Stimulated activated naive CD8-positive, alpha-beta T cell treated with anti-CD3 and anti-CD28 coated beads, Interleukin-15, Interleukin-2, amounts not matched to agents 100 ng/mL and 50 ng/mL, for 24 hours (primary cell): ENCODE measurements at regions not wholly inside any gene's neighbourhood (a gene's known extent, or its start where the extent isn't known, plus 50 kb on each side); places are given as distances from the start of the nearest gene placed in this dataset.

Experiments
- H3K27ac Mint-ChIP-seq: one replicate; pipeline ENCODE4 v1.8.0; 2021; ENCODE audit warnings: mild to moderate bottlenecking, mixed read lengths
- H3K27me3 Mint-ChIP-seq: one replicate; pipeline ENCODE4 v1.8.0; 2021; ENCODE audit warnings: mixed read lengths
- H3K36me3 Mint-ChIP-seq: one replicate; pipeline ENCODE4 v1.8.0; 2021; ENCODE audit warnings: low read depth, mixed read lengths
- H3K4me1 Mint-ChIP-seq: one replicate; pipeline ENCODE4 v1.8.0; 2021; ENCODE audit warnings: low read depth, mixed read lengths
- H3K4me3 Mint-ChIP-seq: one replicate; pipeline ENCODE4 v1.8.0; 2021; ENCODE audit warnings: mild to moderate bottlenecking, mixed read lengths
- H3K9me3 Mint-ChIP-seq: one replicate; pipeline ENCODE4 v1.8.0; 2021; ENCODE audit warnings: mixed read lengths

DNA sequence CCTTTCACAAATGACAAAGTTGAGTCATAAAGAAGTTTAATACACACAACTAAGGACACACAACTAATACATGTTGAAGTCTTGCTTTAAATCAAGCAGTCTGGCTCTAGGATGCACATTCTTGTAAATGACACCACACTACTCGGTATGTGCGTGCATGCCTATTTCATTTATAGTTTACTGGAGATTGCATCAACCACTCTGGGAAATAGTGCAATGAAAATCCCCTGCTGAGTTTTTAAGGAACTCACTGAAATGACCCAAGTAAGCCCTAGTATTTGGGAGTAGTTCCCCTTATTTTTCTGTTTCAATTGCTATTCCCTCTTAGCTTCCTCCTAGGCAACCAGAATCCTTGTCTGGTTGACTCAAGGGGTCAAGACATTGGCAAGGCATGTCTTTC, 160.2 kb upstream of the LARGE1 start:
- no peaks in the 10 kb centered on the region for H3K27me3 Mint-ChIP-seq
- H3K4me3 Mint-ChIP-seq, result no peak overlapping the region
- no peaks in the 10 kb centered on the region for H3K36me3 Mint-ChIP-seq
- no peaks in the 10 kb centered on the region for H3K4me1 Mint-ChIP-seq
- no peak overlapping the region for H3K27ac Mint-ChIP-seq
- H3K9me3 Mint-ChIP-seq, result peaks cover 6% of the 10 kb centered on the region

DNA sequence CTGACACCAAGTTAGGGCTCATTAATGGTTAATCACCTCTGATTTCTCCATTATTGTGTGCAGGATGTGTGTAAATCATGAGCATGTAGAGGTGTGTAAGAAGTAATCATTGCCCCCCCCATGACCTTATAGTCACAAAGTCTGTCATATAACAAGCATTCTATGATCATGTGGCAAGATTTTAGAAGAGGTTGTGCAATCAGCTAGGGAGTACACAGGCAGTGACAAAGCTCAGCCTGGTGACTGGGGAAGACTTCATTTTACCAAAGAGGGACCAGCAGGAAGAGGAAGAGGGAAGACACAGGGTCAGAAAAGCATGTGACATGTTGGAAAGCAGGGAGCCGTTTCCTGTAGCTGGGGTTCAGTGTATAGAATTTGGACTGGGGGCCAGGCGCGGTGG, 176.5 kb upstream of the LARGE1 start:
- H3K36me3 Mint-ChIP-seq, result no peaks in the 10 kb centered on the region
- H3K27ac Mint-ChIP-seq, result no peak overlapping the region
- H3K4me1 Mint-ChIP-seq, result no peaks in the 10 kb centered on the region
- peaks cover 17% of the 10 kb centered on the region for H3K9me3 Mint-ChIP-seq
- H3K27me3 Mint-ChIP-seq, result peaks cover 3% of the 10 kb centered on the region
- no peak overlapping the region for H3K4me3 Mint-ChIP-seq

DNA sequence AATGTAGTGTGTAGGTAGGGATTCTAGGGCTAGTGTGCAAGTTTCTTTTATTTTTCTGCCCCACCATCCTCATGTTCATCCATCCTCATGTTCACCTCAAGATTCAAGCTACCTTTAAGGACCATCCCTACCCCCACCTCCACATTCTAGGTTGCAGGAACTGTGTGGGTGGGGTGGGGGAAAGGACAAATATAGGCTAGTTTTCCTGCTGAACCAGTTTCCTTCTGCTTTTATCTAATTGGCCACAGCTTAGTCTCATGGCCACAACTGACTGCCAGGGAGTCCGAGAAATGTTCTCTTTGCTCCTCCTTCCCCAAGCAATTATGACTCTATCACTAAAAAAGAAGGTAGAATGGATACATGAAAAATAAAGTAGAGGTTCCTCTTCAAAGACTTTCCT, 179.0 kb upstream of the LARGE1 start:
- H3K4me1 Mint-ChIP-seq, result no peaks in the 10 kb centered on the region
- H3K4me3 Mint-ChIP-seq, result no peak overlapping the region
- H3K9me3 Mint-ChIP-seq, result peaks cover 17% of the 10 kb centered on the region
- H3K36me3 Mint-ChIP-seq, result no peaks in the 10 kb centered on the region
- H3K27ac Mint-ChIP-seq, result no peak overlapping the region
- H3K27me3 Mint-ChIP-seq, result peaks cover 3% of the 10 kb centered on the region

DNA sequence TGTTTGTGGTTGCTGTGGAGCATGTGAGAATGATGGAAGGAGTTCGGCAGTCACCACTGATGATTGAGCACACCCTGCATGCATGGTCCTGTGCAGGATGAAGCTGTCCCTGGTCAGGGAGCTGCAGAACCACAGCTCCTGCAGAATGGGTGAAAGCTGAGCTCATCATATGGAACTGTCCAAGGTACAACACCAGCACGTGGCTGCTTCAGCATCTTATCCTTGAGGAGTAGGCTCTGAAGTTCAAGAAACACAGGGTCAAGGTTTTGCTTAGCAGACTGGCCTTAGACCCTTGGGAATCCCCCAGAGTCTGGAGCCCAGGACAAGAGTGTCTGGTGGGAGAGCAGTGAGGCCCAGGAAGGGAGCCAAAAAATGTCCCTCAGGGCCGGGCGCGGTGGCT, 182.4 kb upstream of the LARGE1 start:
- Mint-ChIP-seq H3K27ac (no peak overlapping the region), H3K27me3 (peaks cover 15% of the 10 kb centered on the region), H3K4me1 (no peaks in the 10 kb centered on the region), H3K36me3 (no peaks in the 10 kb centered on the region), H3K4me3 (no peak overlapping the region), H3K9me3 (peaks cover 12% of the 10 kb centered on the region)

DNA sequence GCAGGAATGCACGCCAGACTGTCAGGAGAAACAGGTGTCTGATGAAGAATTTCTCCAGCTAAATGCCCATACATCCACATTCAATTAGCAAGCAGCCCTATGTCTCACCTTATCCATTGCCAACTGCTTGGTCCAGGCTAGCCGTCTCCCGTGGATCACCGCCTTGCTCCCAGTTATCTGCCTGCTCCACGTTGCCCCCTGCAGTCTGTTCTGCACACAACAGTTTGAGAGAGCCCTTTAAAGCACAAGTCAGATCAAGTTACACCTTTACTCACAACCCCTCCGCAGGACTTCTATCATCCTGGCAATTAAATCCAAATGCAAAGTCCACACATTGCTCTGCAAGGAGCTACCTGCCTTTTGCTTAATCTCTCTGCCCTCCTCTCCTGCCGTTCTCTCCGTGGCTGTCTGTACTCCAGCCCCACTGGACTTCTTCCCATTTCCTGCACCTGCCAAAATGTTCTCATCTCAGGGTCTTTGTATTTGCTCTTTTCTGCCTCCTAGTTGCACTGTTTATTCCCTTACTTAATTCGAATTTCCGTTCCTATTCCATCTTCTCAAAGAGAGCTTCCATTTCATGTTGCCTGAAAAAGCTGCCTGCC, 185.3 kb upstream of the LARGE1 start:
- peaks cover 5% of the 10 kb centered on the region for H3K9me3 Mint-ChIP-seq

DNA sequence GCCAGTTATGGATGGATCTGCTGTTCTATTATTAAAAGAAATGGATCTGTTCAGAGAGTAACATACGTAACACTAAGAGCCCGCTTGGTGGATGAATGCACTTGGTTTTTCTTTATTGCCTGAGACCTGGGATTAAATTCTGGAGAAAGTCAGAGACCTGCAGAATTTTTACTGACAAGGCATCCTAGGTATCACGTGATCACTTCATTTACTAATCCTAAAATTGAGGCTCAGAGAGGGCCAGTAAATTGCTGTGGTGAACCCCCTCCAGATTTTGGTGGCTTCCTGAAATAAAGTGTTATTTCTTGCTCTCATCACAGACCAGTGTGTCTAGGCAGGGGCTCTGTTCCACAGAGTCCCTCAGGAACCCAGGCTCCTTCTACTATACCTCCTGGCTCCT, 187.9 kb upstream of the LARGE1 start:
- no peaks in the 10 kb centered on the region for H3K36me3 Mint-ChIP-seq

More for the DNA sequence above, 185.3 kb upstream of the LARGE1 start:
- Mint-ChIP-seq H3K27ac (no peak overlapping the region), H3K27me3 (peaks cover 15% of the 10 kb centered on the region), H3K4me3 (no peak overlapping the region), H3K4me1 (no peaks in the 10 kb centered on the region), H3K36me3 (no peaks in the 10 kb centered on the region)

GRCh38 chr22:34111210-34111824, 191.0 kb upstream of the LARGE1 start:
- H3K27ac Mint-ChIP-seq, result no peak overlapping the region
- no peaks in the 10 kb centered on the region for H3K4me1 Mint-ChIP-seq
- H3K36me3 Mint-ChIP-seq, result no peaks in the 10 kb centered on the region
- peaks cover 5% of the 10 kb centered on the region for H3K9me3 Mint-ChIP-seq
- H3K27me3 Mint-ChIP-seq, result peaks cover 4% of the 10 kb centered on the region
- H3K4me3 Mint-ChIP-seq, result no peak overlapping the region

More for the DNA sequence above, 187.9 kb upstream of the LARGE1 start:
- Mint-ChIP-seq H3K4me1 (no peaks in the 10 kb centered on the region), H3K27ac (no peak overlapping the region), H3K4me3 (no peak overlapping the region), H3K9me3 (peaks cover 5% of the 10 kb centered on the region), H3K27me3 (peaks cover 11% of the 10 kb centered on the region)

- H3K4me1 Mint-ChIP-seq, result no peaks in the 10 kb centered on the region
- H3K4me3 Mint-ChIP-seq, result no peak overlapping the region
- no peaks in the 10 kb centered on the region for H3K9me3 Mint-ChIP-seq
- no peak overlapping the region for H3K27ac Mint-ChIP-seq
- H3K36me3 Mint-ChIP-seq, result no peaks in the 10 kb centered on the region
- H3K27me3 Mint-ChIP-seq, result no peaks in the 10 kb centered on the region
Measured at GRCh38 chr22:34113381-34113780, 193.1 kb upstream of the LARGE1 start.

- Mint-ChIP-seq H3K27ac (no peak overlapping the region), H3K4me3 (no peak overlapping the region), H3K9me3 (no peaks in the 10 kb centered on the region), H3K27me3 (no peaks in the 10 kb centered on the region), H3K4me1 (no peaks in the 10 kb centered on the region), H3K36me3 (no peaks in the 10 kb centered on the region)
Measured at GRCh38 chr22:34114406-34114805, 194.1 kb upstream of the LARGE1 start.

DNA sequence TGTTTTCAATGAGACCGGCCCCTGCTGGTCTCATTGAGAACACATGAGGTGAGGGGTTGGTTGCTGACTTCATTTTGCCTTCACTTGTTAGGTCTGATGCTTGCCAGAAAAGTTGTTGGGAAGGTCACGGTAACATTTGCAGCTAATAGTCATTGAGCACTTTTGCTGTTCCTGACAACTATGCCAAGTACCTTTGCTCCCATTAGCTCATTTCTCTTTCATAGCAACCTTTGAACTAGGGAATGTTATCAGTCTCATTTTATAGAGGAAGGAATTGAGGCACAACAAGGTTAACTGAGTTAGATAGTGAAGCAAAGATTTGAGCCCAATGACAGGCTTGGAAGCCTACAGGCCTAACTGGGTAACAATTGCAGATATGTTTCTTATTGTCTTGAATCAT, 195.4 kb upstream of the LARGE1 start:
- no peaks in the 10 kb centered on the region for H3K27me3 Mint-ChIP-seq
- H3K27ac Mint-ChIP-seq, result no peak overlapping the region
- H3K4me3 Mint-ChIP-seq, result no peak overlapping the region
- H3K4me1 Mint-ChIP-seq, result no peaks in the 10 kb centered on the region
- H3K36me3 Mint-ChIP-seq, result no peaks in the 10 kb centered on the region
- H3K9me3 Mint-ChIP-seq, result no peaks in the 10 kb centered on the region

DNA sequence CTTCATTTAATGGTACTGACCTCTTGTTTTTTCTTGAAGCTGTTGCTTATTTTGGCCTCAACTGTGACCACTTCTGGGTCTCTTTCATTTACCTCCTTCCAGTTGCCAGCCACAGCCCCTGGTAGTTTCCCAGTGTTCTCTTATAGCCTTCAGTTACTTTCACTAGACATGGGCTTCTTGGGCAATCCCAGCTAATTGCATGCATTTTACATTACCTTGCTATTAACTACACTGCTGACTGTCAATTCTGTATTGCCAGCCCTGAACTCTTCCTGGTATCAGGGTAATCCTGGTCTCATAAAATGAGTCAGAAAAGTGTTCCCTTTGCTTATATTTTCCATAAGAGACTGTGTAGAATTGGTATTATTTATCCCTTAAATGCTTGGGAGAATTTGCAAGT, 195.8 kb upstream of the LARGE1 start:
- Mint-ChIP-seq H3K36me3 (no peaks in the 10 kb centered on the region), H3K4me1 (no peaks in the 10 kb centered on the region), H3K9me3 (no peaks in the 10 kb centered on the region), H3K4me3 (no peak overlapping the region), H3K27ac (no peak overlapping the region), H3K27me3 (no peaks in the 10 kb centered on the region)

- Mint-ChIP-seq H3K36me3 (no peaks in the 10 kb centered on the region), H3K4me1 (no peaks in the 10 kb centered on the region), H3K9me3 (no peaks in the 10 kb centered on the region), H3K27me3 (peaks cover 4% of the 10 kb centered on the region), H3K27ac (no peak overlapping the region), H3K4me3 (no peak overlapping the region)
Measured at GRCh38 chr22:34122042-34122441, 201.8 kb upstream of the LARGE1 start.

DNA sequence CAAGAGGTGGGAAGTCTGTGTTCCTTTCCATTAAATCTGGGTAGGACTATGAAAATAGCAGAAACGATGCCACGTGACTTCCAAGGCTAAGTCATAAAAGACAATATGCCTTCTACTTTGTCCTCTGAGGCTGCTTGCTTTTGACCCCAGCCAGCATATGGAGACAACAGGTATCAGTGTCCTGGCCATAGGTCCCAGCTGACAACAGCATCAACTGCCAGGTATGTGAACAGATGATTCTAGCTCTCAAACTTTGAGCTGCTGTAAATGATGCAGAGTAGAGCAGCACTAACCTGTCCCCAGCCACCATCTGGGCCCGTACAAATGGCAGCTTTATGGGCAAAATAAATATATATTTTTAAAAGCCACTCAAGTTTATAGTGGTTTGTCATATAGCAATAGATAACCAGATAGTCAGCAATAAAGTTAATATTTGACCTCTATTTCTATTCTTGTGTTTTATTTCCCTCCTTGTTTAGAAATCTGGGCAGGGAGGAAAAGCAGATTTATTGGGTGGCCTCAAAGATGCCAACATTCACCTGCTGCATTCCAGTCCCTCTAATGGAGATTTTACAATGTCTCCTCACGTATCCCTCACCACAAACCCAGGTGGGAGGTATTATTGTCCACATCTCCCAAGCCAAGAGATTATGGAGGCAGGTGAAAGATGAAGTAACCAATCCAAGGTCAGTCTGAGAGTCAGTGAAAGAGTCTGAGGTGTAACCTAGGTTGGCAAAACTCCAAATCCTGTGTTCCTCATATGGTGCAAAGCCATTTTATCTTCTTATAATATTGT, 209.6 kb upstream of the LARGE1 start:
- H3K27me3 Mint-ChIP-seq, result no peaks in the 10 kb centered on the region
- no peak overlapping the region for H3K4me3 Mint-ChIP-seq
- no peaks in the 10 kb centered on the region for H3K9me3 Mint-ChIP-seq
- no peak overlapping the region for H3K27ac Mint-ChIP-seq
- no peaks in the 10 kb centered on the region for H3K36me3 Mint-ChIP-seq
- H3K4me1 Mint-ChIP-seq, result no peaks in the 10 kb centered on the region

DNA sequence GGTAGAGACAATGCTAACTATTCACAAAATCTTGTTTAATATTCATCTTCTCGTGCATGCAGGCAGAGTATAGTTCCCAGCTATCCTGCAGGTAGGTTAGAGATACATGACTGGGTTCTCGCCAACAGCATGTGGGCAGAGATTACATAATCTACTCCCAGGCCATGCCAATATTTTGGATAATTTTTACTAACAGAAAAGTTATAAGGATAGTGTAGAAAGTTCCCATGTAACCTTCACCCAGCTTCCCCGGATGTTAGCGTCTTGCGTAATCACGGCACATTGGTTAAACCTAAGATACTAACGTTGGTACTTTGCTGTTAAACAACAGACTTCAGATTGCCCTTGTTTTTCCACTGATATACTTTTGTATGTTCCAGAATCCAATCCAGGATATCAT, 215.5 kb upstream of the LARGE1 start:
- no peak overlapping the region for H3K4me3 Mint-ChIP-seq

DNA sequence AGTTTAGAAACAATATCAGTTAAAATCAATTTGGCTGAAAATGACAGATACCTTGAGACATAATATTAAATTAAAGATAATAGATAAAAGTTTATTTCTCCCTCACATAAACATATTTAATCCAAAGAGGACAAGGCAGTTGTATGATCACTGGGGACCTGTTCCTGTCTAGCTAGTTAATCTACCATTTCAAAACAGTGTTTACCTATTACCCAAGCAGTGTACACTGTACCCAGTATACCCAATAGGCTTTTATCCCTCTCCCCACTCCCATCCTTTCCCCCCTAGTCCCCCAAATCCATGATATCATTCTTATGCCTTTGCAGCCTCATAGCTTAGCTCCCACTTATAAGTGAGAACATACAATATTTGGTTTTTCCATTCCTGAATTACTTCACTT, 229.7 kb upstream of the LARGE1 start:
- Mint-ChIP-seq H3K27me3 (no peaks in the 10 kb centered on the region), H3K36me3 (no peaks in the 10 kb centered on the region), H3K9me3 (peaks cover 23% of the 10 kb centered on the region), H3K27ac (no peak overlapping the region), H3K4me3 (no peak overlapping the region), H3K4me1 (no peaks in the 10 kb centered on the region)

More for the DNA sequence above, 215.5 kb upstream of the LARGE1 start:
- H3K4me1 Mint-ChIP-seq, result no peaks in the 10 kb centered on the region
- H3K36me3 Mint-ChIP-seq, result no peaks in the 10 kb centered on the region
- no peaks in the 10 kb centered on the region for H3K9me3 Mint-ChIP-seq
- no peak overlapping the region for H3K27ac Mint-ChIP-seq
- no peaks in the 10 kb centered on the region for H3K27me3 Mint-ChIP-seq
